ENCODE measurements at regions not wholly inside any gene's neighbourhood (a gene's known extent, or its start where the extent isn't known, plus 50 kb on each side); places are given as distances from the start of the nearest gene placed in this dataset.

DNA sequence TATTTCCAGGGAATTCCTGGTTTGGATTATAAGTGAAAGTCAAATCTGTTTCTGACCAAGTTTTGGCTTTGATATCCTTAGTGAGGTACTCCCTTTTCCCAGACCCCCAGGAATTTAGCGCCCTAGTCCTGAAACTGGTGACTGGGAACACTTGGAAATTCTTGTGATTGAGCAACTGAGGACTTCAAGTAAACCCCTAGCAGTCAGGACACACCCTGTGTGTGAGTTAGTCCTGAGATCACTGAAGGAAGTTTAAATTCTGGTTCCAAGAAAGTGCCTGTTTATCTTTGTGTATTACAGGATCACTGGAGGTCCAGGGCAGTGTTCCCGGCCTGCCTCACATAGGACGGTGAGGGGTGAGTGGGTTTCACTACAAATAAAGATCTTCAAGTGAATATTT lies 95.1 kb upstream of the F3 start:
- in situ Hi-C loops (cut with HindIII; ENCODE audit: low pct_ligation_motif_present, low pct_unique_long_range_greater_than_20kb, low sequenced_read_pairs): no loop called here
- DNase-seq: no peak

GRCh38 chr1:94636100-94636499 lies 94.5 kb upstream of the F3 start:
- DNase-seq: no peak
- in situ Hi-C loops (cut with HindIII; ENCODE audit: low pct_ligation_motif_present, low pct_unique_long_range_greater_than_20kb, low sequenced_read_pairs): no loop called here

DNA sequence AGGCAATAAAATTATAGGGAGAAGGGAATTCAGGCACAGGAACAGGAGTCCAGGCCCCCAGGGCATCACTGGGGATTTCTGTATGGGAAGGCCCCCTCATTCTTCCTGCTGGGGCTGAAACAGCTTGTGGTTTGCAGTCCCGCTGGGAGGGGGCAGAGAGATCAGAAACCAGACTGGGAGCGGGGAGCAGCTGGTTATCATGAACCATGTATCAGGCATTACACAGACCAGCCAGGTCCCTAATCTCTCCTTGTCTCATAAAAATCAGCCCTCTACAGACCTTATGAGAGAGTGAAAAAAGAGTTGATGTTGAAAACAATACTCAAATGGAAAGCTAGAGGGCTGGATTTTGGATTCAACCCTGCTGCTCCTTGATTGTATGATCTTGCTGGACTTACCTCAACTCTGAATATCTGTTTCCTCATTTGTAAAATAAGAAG lies 93.4 kb upstream of the F3 start:
- in situ Hi-C loops (cut with HindIII; ENCODE audit: low pct_ligation_motif_present, low pct_unique_long_range_greater_than_20kb, low sequenced_read_pairs): no loop called here
- DNase-seq: no peak

- DNase-seq: no peak
- in situ Hi-C loops (cut with HindIII; ENCODE audit: low pct_ligation_motif_present, low pct_unique_long_range_greater_than_20kb, low sequenced_read_pairs): no loop called here
Observed at GRCh38 chr1:94633051-94633450, 91.5 kb upstream of the F3 start.

DNA sequence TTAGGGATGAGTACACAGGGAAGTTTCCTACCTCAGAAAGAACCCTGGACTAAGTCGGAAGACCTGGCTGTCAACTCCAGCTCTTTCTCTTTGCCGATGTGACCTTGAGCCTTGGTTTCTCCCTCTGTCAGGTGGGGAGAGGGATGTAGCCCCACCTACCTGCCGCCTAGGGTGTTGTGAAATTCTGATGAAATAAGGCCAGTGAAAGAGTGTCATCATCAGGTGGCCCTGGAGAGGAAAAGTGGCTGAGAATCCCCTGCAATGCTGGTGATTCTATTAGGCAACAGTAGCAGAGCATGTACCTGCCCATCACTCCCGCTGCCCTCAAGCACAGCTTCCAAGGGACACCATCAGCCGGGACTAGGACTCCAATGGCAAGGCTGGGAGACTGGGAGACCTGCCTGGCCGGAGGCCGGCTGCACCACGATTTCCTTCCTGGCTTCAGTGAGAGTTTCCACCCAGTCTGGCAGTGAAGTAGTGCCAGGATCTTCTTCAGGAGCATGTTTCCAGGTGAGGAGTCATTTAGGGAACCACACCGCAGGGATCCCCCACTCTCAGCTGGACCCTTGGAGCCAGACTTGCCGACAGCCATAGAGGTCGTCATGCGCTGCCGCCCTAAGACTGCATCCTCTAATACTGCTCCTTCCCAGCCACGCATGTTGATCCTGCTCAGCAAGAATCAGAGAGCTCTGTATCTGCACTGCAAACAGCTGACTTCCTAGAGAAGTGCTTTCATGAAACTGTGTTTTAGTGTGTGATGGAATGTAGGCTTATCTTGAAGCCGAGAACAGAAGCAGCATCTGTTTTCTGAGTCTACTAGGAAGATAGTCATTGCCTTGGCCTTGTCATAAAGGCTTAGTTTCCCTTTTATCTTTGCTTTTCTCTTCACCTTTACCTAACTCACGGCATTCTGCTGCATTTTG lies 88.0 kb upstream of the F3 start:
- DNase-seq: no peak
- in situ Hi-C loops (cut with HindIII; ENCODE audit: low pct_ligation_motif_present, low pct_unique_long_range_greater_than_20kb, low sequenced_read_pairs): no loop called here

DNA sequence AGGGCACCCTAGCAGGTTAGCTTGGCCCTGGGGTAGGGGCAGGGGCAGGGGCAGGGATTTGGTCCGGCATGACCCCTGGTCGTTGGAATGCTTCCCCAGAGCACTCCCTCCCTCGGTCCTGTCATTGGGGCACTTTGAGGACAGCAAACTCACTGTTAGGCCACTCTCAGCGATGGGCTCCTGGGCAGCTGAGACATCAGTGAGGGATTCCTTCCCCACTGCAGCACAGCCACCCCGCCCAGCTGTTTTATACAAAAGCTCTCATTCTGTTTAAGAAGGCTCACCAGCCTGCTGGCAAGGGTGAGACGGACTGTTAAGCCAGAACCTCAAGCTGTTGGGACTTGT lies 86.9 kb upstream of the F3 start:
- DNase-seq: no peak
- in situ Hi-C loops (cut with HindIII; ENCODE audit: low pct_ligation_motif_present, low pct_unique_long_range_greater_than_20kb, low sequenced_read_pairs): no loop called here

- no peak for DNase-seq
- in situ Hi-C loops (cut with HindIII; ENCODE audit: low pct_ligation_motif_present, low pct_unique_long_range_greater_than_20kb, low sequenced_read_pairs): no loop called here
Observed at GRCh38 chr1:94627771-94628498, 86.4 kb upstream of the F3 start.

DNA sequence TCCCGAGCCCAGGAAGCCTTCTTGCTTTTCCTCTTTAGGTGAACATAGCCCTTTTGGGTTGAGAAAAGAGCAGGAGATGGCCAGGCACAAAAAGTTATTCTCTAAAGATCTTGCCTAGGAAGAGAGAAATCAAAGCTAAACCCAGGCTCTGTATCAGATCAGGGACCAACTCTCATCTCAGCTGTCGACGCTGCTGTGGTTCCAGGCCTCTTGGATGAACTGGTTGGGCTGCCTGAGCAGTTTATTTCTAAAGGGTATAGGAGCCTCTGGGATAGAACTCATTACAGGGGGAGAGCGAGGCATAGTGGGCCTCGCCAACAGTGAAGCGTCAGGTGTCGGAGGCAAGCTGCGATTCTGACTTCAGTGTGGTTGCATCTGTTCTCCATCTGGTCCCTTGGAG lies 82.6 kb upstream of the F3 start:
- in situ Hi-C loops (cut with HindIII; ENCODE audit: low pct_ligation_motif_present, low pct_unique_long_range_greater_than_20kb, low sequenced_read_pairs): no loop called here
- DNase-seq: no peak

- DNase-seq: no peak
- in situ Hi-C loops (cut with HindIII; ENCODE audit: low pct_ligation_motif_present, low pct_unique_long_range_greater_than_20kb, low sequenced_read_pairs): no loop called here
Observed at GRCh38 chr1:94623560-94624148, 82.1 kb upstream of the F3 start.

DNA sequence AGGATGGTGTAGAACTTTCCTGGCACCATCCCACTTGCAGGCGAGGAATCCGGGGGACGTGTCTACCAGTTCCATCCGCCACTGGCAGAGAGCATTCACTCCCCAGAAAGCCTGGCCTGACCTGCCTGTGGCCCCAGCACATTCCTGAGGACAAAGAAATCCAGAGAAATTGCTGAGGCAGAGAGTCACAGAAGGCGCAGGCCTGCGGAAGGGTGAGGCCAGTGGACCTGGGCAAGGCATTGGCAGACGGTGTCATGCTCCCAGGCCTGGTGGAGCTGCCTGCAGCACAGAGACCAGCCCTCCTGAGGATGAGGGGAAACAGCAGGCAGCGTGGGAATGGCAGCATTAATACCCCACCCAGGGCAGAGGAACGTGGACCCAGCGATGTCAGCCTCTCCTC lies 81.2 kb upstream of the F3 start:
- DNase-seq: peak; percentile 13
- in situ Hi-C loops (cut with HindIII; ENCODE audit: low pct_ligation_motif_present, low pct_unique_long_range_greater_than_20kb, low sequenced_read_pairs): no loop called here

- no peak for DNase-seq
- in situ Hi-C loops (cut with HindIII; ENCODE audit: low pct_ligation_motif_present, low pct_unique_long_range_greater_than_20kb, low sequenced_read_pairs): no loop called here
Observed at GRCh38 chr1:94621802-94622201, 80.2 kb upstream of the F3 start.

- in situ Hi-C loops (cut with HindIII; ENCODE audit: low pct_ligation_motif_present, low pct_unique_long_range_greater_than_20kb, low sequenced_read_pairs): no loop called here
- DNase-seq: no peak
Observed at GRCh38 chr1:94621395-94621794, 79.8 kb upstream of the F3 start.

DNA sequence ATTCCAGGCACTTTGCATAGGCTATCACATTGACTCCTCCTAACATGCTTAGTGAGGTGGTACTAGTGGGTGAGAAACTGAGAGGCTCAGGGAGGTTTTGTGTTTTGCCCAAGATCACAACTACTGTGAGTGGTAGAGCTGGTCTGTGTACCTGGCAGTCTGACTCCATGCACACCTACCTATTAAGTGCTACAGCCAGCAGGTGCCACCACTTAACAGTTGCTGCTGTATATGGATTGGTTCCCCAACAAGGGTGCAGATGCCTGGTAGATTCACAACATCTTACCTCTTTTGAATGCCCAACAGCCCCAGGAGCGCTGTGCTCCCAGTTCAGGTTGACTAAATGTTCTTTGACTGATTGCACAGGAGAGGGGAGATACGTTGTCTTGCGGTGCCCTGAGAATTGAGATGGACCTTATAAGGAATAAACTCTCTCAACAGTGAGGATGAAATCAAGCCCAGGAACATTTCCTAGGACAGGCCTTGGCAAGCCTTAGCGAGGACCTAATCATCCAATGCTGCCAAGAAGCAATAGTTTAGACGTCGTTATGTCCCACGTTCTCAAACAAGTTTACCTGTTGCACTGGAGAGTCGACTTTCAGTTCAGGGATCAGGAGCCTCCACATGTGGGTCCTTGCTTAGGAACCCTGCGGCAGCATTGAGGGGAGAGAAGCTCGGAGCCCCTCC lies 78.9 kb upstream of the F3 start:
- in situ Hi-C loops (cut with HindIII; ENCODE audit: low pct_ligation_motif_present, low pct_unique_long_range_greater_than_20kb, low sequenced_read_pairs): no loop called here
- no peak for DNase-seq

- in situ Hi-C loops (cut with HindIII; ENCODE audit: low pct_ligation_motif_present, low pct_unique_long_range_greater_than_20kb, low sequenced_read_pairs): no loop called here
- DNase-seq: no peak
Observed at GRCh38 chr1:94619731-94620130, 78.2 kb upstream of the F3 start.

DNA sequence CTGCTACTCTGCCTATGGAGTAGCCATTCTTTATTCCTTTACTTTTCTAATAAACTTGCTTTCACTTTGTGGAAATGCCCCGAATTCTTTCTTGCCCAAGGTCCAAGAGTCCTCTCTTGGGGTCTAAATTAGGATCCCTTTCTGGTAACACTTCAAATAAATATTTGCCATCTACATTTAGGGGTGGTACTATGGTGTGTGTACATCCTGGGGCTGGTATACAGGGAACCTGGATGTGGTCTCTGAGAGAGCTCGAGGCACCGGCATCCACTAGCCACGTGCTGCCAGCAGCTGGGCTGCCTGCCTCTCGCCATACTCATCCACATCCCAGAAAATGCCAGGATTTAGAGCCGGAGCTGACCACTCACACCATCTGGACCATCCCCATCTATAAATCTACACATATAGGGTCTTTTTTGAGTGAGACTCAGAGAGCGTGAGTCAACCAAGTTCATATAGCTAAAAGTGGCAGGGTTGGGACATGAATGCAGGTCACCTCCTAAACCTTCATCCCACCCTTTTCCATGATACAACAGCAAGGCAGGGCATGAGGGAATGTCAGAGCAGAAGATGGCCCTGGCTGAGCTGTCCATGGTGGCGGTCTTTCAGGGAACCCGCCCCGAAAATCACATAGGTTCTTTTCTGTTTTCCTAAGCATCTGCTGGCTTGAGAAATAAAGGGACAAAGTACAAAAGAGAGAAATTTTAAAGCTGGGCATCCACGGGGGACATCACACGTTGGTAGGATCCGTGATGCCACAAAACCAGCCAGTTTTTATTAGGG lies 76.6 kb upstream of the F3 start:
- in situ Hi-C loops (cut with HindIII; ENCODE audit: low pct_ligation_motif_present, low pct_unique_long_range_greater_than_20kb, low sequenced_read_pairs): no loop called here

GRCh38 chr1:94617134-94617805 lies 75.7 kb upstream of the F3 start:
- in situ Hi-C loops (cut with HindIII; ENCODE audit: low pct_ligation_motif_present, low pct_unique_long_range_greater_than_20kb, low sequenced_read_pairs): no loop called here
- peak; percentile 66 for DNase-seq

More for the DNA sequence above, 76.6 kb upstream of the F3 start:
- DNase-seq: no peak

DNA sequence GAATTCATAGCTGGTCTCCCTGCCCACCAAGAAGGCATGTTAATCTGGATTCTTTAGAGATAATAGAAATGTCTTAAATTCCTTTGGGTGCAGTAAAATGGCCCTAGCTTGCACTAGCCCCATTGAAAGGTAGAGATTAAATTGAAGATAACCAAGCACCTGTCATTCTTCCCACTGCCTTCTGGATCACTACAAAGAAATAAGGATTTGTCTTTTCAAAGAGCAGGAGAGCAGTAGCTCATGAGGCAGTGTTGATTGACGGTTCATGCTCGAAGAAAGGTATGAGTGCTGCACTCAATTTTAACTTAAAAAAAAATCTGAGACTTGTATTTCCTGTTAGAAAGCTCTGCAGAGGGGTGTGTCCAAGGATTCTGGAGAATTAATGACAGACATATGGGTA lies 74.9 kb upstream of the F3 start:
- no peak for DNase-seq
- in situ Hi-C loops (cut with HindIII; ENCODE audit: low pct_ligation_motif_present, low pct_unique_long_range_greater_than_20kb, low sequenced_read_pairs): no loop called here

DNA sequence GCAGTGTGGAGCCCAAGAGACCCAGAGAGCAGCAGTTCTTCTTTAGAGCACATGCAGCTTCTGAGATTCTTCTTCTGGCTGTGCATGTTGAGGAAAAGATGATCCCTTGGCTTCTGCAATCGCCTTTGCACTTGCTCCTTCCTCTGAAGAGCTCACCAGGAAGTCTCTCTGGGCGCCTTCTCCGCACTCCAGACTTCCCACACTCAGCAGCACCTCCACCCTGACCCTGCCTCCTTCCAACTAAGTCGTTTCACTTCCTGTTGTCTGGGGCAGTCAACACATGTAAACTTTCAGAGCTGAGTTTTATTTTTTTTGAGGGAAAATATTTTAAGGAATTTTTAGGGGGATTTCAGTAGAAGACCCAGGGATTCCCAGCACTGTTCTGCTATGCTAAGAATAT lies 73.4 kb upstream of the F3 start:
- in situ Hi-C loops (cut with HindIII; ENCODE audit: low pct_ligation_motif_present, low pct_unique_long_range_greater_than_20kb, low sequenced_read_pairs): no loop called here
- DNase-seq: no peak

Data from ACHN (cell line).